ENCODE measurements at regions not wholly inside any gene's neighbourhood (a gene's known extent, or its start where the extent isn't known, plus 50 kb on each side); places are given as distances from the start of the nearest gene placed in this dataset.

DNA sequence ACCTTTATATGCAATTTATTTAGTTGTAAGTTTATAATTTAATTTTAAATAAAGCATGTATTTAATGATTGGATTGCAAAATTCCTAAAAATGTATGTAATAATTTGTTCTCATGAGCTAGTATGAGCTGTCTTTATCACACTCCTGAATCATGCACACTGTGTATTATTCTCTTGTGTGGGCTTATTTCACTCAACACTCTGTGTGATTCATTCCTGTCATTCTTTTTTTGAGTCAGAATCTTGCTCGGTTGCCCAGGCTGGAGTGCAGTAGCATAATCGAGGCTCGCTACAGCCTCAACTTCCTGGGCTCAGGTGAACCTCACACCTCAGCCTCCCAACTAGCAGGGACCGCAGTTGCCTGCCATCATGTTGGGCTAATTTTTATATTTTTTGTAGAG, 123.1 kb upstream of the SLC34A2 start:
- intact Hi-C loops (cut with micrococcal nuclease; ENCODE audit: unreplicated experiment): no loop called here
- H3K4me3 ChIP-seq (ENCODE audit: low read depth, low read length, poor library complexity, severe bottlenecking): no peak overlapping the region
- BruUV-seq (replicated peaks): no TSS peak
- ChIA-PET POLR2A (ENCODE audit: low non-redundant PET) (no interaction called here), CTCF (no interaction called here)
- no peak for DNase-seq (ENCODE audit: low spot score)
- H3K4me1 ChIP-seq (ENCODE audit: insufficient read depth, low read length, poor library complexity, severe bottlenecking): no peaks in the 10 kb centered on the region
- H3K9me3 ChIP-seq (ENCODE audit: low read depth, low read length, poor library complexity, severe bottlenecking): no peaks in the 10 kb centered on the region
- TF ChIP-seq, protein P1, sequence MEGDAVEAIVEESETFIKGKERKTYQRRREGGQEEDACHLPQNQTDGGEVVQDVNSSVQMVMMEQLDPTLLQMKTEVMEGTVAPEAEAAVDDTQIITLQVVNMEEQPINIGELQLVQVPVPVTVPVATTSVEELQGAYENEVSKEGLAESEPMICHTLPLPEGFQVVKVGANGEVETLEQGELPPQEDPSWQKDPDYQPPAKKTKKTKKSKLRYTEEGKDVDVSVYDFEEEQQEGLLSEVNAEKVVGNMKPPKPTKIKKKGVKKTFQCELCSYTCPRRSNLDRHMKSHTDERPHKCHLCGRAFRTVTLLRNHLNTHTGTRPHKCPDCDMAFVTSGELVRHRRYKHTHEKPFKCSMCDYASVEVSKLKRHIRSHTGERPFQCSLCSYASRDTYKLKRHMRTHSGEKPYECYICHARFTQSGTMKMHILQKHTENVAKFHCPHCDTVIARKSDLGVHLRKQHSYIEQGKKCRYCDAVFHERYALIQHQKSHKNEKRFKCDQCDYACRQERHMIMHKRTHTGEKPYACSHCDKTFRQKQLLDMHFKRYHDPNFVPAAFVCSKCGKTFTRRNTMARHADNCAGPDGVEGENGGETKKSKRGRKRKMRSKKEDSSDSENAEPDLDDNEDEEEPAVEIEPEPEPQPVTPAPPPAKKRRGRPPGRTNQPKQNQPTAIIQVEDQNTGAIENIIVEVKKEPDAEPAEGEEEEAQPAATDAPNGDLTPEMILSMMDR (conservative IDR thresholded peaks at IDR 0.05; ENCODE audit: low read depth, low read length): no peak
- TF ChIP-seq EZH2 (IDR thresholded peaks at IDR 0.05; ENCODE audit: borderline replicate concordance, low read depth, low read length, poor library complexity, severe bottlenecking): no peak
- no peaks in the 10 kb centered on the region for H3K36me3 ChIP-seq (ENCODE audit: insufficient read depth, low read length, poor library complexity, severe bottlenecking)
- no peaks in the 10 kb centered on the region for H3K27me3 ChIP-seq (replicated peaks; ENCODE audit: insufficient read depth, low read depth, low read length, poor library complexity)
- no peak overlapping the region for H3K27ac ChIP-seq (ENCODE audit: low read depth, low read length, poor library complexity, severe bottlenecking)

DNA sequence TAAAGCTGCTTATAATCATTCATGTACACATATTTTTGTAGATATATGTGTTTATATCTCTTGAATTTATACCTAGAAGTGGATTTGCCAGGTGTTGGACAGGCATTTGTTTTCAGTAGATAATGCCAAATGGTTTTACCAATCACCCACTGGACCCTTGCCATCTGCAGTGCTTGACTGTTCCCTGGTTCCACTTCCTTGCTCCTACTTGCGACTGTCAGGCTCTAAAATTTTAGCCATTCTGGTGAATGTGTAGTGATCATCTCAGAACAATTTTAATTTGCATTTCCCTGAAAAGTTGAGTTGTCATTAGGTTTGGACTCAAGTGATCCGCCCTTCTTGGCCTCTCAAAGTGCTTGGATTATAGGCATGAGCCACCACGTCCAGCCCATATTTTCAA, 122.4 kb upstream of the SLC34A2 start:
- DNase-seq (ENCODE audit: low spot score): no peak
- H3K27ac ChIP-seq (ENCODE audit: low read depth, low read length, poor library complexity, severe bottlenecking): no peak overlapping the region
- ChIA-PET CTCF (no interaction called here), POLR2A (ENCODE audit: low non-redundant PET) (no interaction called here)
- no peaks in the 10 kb centered on the region for H3K9me3 ChIP-seq (ENCODE audit: low read depth, low read length, poor library complexity, severe bottlenecking)
- BruUV-seq (replicated peaks): no TSS peak
- no peaks in the 10 kb centered on the region for H3K4me1 ChIP-seq (ENCODE audit: insufficient read depth, low read length, poor library complexity, severe bottlenecking)
- no peak for TF ChIP-seq EZH2 (IDR thresholded peaks at IDR 0.05; ENCODE audit: borderline replicate concordance, low read depth, low read length, poor library complexity, severe bottlenecking)
- TF ChIP-seq, protein P1 (conservative IDR thresholded peaks at IDR 0.05; ENCODE audit: low read depth, low read length): no peak
- no peaks in the 10 kb centered on the region for H3K27me3 ChIP-seq (replicated peaks; ENCODE audit: insufficient read depth, low read depth, low read length, poor library complexity)
- intact Hi-C loops (cut with micrococcal nuclease; ENCODE audit: unreplicated experiment): no loop called here
- no peak overlapping the region for H3K4me3 ChIP-seq (ENCODE audit: low read depth, low read length, poor library complexity, severe bottlenecking)
- no peaks in the 10 kb centered on the region for H3K36me3 ChIP-seq (ENCODE audit: insufficient read depth, low read length, poor library complexity, severe bottlenecking)

DNA sequence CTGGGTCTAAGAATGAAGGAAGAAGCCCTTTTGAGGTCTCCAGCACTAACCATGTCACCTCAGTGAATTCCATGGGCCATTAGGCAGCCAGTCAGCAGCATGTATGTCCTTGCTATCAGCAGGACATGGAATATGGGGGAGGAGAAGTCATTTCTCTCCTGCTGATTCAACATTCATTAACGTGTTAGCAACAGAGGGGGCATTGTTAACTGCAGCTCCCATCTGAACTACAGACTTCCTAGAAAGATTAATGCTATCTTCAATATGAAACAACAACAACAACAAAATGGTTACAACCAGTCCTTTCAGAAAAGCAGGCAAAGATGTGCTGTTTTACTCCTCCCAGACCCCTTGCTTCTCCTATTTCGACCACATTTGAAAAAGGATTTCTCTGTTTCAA, 120.4 kb upstream of the SLC34A2 start:
- Histone ChIP-seq H3K36me3 (ENCODE audit: insufficient read depth, low read length, poor library complexity, severe bottlenecking) (no peaks in the 10 kb centered on the region), H3K27me3 (replicated peaks; ENCODE audit: insufficient read depth, low read depth, low read length, poor library complexity) (no peaks in the 10 kb centered on the region), H3K27ac (ENCODE audit: low read depth, low read length, poor library complexity, severe bottlenecking) (no peak overlapping the region), H3K4me1 (ENCODE audit: insufficient read depth, low read length, poor library complexity, severe bottlenecking) (no peaks in the 10 kb centered on the region), H3K9me3 (ENCODE audit: low read depth, low read length, poor library complexity, severe bottlenecking) (no peaks in the 10 kb centered on the region), H3K4me3 (ENCODE audit: low read depth, low read length, poor library complexity, severe bottlenecking) (no peak overlapping the region)
- ChIA-PET CTCF (no interaction called here), POLR2A (ENCODE audit: low non-redundant PET) (no interaction called here)
- intact Hi-C loops (cut with micrococcal nuclease; ENCODE audit: unreplicated experiment): no loop called here
- DNase-seq (ENCODE audit: low spot score): peak; percentile 28
- BruUV-seq (replicated peaks): no TSS peak
- TF ChIP-seq, protein P1 (conservative IDR thresholded peaks at IDR 0.05; ENCODE audit: low read depth, low read length): no peak
- no peak for TF ChIP-seq EZH2 (IDR thresholded peaks at IDR 0.05; ENCODE audit: borderline replicate concordance, low read depth, low read length, poor library complexity, severe bottlenecking)

Measured in A673 (cell line).